Thyroid gland (tissue), 4 donors: ENCODE measurements at regions not wholly inside any gene's neighbourhood (a gene's known extent, or its start where the extent isn't known, plus 50 kb on each side); places are given as distances from the start of the nearest gene placed in this dataset.

Source experiments
- DNase-seq, 2 donors: peaks; one replicate each; pipeline ENCODE4 v3.0.0-alpha.2; 2019
- H3K27ac ChIP-seq, 3 donors: fragments of 200-600 bp; sonication (generic); 1 replicate in 2 of 3; 2 replicates in 1 of 3; pipeline ENCODE4 v1.5.1; 2016 to 2019; ENCODE audit warnings: mild to moderate bottlenecking in 1 of 3, moderate library complexity in 1 of 3
- H3K27me3 ChIP-seq: fragments of 200-600 bp; sonication (generic); one replicate; pipeline ENCODE4 v1.5.1; 2019
- H3K36me3 ChIP-seq, 2 donors: fragments of 200-600 bp; sonication (generic); one replicate each; pipeline ENCODE4 v1.5.1; 2016 to 2019
- H3K4me1 ChIP-seq, 2 donors: fragments of 200-600 bp; sonication (generic); one replicate each; pipeline ENCODE4 v1.5.1; 2017 to 2019
- H3K4me3 ChIP-seq, 3 donors: fragments of 200-600 bp; sonication (generic); replicated peaks in 1 of 3; 1 replicate in 2 of 3; 2 replicates in 1 of 3; pipeline ENCODE4 v1.5.1; 2016; ENCODE audit warnings: mild to moderate bottlenecking in 1 of 3
- H3K9me3 ChIP-seq: fragments of 200-600 bp; sonication (generic); one replicate; pipeline ENCODE4 v1.5.1; 2017
- POLR2A ChIP-seq, 2 donors: fragments of 450-650 bp; IDR thresholded peaks; one replicate each; pipeline ENCODE4 v1.6.1; 2017; ENCODE audit warnings: antibody characterized with exemption in 2 of 2, mild to moderate bottlenecking in 2 of 2, moderate library complexity in 1 of 2
- WGBS, 2 donors: methylation state at CpG; one replicate each; pipeline ENCODE4 v1.1.5; 2017; 5-methylcytosine and 5-hydroxymethylcytosine counted together
- intact Hi-C: fragments of 100-400 bp; cut with DNase I; formaldehyde crosslinking; loops from one replicate; pipeline ENCODE4 v1.15.1; 2023
- TF ChIP-seq, protein P1 (sequence below), 6 experiments: fragments of 200-600 bp in 3 of 6; fragments of 450-650 bp in 3 of 6; sonication (generic) in 3 of 6; IDR thresholded peaks; one replicate each; pipeline ENCODE4 v1.5.1; 2016 to 2019; ENCODE audit warnings: antibody characterized with exemption in 6 of 6, mild to moderate bottlenecking in 2 of 6, inconsistent platforms in 1 of 6, moderate library complexity in 1 of 6

DNA sequence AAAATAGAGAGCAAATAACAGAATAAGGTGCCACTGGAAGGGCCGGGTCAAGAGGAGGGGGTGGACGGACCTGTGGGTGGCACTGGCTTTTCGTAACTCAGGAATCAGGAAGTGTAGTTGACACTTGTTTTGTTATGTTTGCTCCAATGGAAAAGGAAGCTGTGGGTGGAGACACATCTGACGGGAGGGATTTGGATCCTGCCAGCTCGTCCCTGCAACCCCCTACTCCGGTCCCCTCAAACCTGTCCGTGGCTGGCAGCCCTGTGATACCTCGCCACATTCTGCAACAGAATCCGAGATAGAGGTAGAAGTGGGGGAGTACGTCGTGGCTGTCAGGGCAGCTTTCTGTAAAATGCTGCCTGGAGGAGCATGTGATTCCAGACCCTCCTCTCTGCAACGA, 104.2 kb upstream of the IER5L start:
- peak in 1 of 2 donors; percentile 23 for TF ChIP-seq POLR2A (IDR thresholded peaks at IDR 0.05)
- TF ChIP-seq, protein P1, sequence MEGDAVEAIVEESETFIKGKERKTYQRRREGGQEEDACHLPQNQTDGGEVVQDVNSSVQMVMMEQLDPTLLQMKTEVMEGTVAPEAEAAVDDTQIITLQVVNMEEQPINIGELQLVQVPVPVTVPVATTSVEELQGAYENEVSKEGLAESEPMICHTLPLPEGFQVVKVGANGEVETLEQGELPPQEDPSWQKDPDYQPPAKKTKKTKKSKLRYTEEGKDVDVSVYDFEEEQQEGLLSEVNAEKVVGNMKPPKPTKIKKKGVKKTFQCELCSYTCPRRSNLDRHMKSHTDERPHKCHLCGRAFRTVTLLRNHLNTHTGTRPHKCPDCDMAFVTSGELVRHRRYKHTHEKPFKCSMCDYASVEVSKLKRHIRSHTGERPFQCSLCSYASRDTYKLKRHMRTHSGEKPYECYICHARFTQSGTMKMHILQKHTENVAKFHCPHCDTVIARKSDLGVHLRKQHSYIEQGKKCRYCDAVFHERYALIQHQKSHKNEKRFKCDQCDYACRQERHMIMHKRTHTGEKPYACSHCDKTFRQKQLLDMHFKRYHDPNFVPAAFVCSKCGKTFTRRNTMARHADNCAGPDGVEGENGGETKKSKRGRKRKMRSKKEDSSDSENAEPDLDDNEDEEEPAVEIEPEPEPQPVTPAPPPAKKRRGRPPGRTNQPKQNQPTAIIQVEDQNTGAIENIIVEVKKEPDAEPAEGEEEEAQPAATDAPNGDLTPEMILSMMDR (IDR thresholded peaks at IDR 0.05): no peak
- peak; percentile 51 to 57 for DNase-seq
- Histone ChIP-seq H3K27ac (peak overlapping the region in 2 of 3 donors; percentile 23 to 34), H3K27me3 (no peaks in the 10 kb centered on the region), H3K36me3 (no peaks in the 10 kb centered on the region), H3K4me1 (peaks cover 8 to 9% of the 10 kb centered on the region in 2 donors), H3K9me3 (no peaks in the 10 kb centered on the region), H3K4me3 (peak overlapping the region in 2 of 3 donors; percentile 9 to 24)
- 30 to 59% methylated on average over 10 to 12 of the region's 12 CpGs for WGBS, 2 donors
- intact Hi-C loops: no loop called here

DNA sequence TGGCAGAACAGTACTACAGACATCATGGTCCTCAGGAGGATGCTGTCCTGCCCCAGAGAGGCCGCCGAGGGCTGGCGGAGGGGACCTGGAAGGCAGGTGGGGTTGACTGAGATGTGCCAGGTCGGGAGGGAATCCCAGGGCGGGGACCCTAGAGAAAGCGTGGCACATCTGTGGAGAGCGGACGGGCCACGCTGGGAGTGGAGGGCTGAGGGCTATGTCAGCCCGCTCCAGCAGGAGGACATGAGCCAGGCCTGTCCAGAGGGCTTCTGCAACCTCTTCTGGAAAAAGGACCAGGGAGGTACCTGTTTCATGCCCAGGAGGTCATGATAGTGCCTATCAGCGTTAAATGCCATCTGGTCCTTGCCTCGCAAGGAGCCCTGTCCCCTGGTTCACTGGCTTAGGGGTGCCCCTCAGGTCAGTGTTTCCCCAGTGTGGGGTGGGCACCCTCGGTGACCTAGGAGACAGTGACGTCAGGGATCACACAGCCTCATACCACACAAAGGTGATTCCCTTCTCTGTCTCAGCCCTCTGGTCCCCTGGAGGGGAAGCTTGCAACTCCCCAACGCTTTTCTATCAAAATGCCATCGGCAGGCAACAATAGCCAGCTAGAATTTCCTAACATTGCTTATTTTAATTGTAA, 103.6 kb upstream of the IER5L start:
- Histone ChIP-seq H3K27me3 (no peaks in the 10 kb centered on the region), H3K36me3 (no peaks in the 10 kb centered on the region), H3K27ac (peak overlapping the region in 2 of 3 donors; percentile 34 to 43), H3K4me3 (no peak overlapping the region), H3K4me1 (peaks cover 8 to 9% of the 10 kb centered on the region in 2 donors), H3K9me3 (no peaks in the 10 kb centered on the region)
- 82 to 83% methylated on average over 14 to 16 of the region's 16 CpGs for WGBS, 2 donors
- TF ChIP-seq, protein P1 (IDR thresholded peaks at IDR 0.05): no peak
- TF ChIP-seq POLR2A (IDR thresholded peaks at IDR 0.05): no peak
- intact Hi-C loops: no loop called here
- no peak for DNase-seq

DNA sequence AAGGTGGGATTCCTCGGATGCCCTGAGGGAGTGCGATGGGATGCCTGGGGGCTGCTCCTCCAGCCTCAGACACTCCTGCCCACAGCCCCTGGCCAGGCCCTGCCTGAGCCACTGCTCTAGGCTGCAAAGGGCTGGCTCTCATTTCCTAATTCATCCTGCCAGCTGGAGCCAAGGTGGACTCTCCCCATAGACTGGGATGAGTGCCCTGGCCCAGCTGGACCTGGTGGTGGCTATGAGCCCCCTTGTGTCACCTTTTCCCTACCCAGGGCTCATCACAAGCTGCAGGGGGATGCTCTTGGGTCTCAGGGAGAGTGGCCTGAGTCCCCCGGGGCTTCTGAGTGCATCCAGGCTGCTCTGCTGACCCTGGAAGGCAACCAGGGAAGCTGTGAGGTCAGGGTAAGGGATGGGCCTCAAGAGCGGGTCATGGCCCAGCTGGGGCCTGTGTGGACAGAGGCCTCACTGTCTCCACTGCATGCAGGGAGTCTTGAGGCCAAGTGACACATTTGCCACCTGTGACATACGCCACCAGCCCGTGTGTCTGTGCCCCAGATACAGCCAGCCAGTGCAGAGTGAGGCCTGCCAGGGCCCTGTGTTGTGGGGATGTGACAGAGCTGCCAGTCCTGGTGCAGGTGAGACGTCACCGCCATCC, 102.7 kb upstream of the IER5L start:
- no peaks in the 10 kb centered on the region for H3K9me3 ChIP-seq

DNA sequence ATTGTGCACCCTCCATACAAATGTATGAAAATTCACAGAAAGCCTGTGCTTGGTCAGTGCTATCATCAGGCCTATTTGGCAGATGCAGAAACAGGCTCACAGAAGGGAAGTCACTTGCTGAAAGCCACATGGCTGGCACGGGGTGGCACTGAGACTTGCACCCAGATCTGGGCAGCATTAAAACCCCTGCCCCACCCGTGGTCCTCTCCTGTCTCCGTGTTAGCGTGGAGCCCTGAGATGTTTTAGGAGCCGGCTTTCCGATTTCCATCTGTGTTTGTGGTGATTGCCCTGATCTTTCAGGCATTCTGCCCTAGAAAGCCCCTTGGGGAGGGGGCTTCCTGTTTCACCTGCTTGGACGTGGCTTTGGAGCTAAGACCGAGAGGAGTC, 102.2 kb upstream of the IER5L start:
- peaks cover 8 to 9% of the 10 kb centered on the region in 2 donors for H3K4me1 ChIP-seq
- 87 to 96% methylated on average over 4 to 7 of the region's 8 CpGs for WGBS, 2 donors

More for the DNA sequence above, 102.7 kb upstream of the IER5L start:
- intact Hi-C loops: no loop called here
- DNase-seq: no peak
- 86 to 100% methylated on average over 4 to 6 of the region's 8 CpGs for WGBS, 2 donors
- H3K4me3 ChIP-seq: no peak overlapping the region
- H3K36me3 ChIP-seq: no peaks in the 10 kb centered on the region
- H3K27ac ChIP-seq: no peak overlapping the region
- no peaks in the 10 kb centered on the region for H3K27me3 ChIP-seq
- TF ChIP-seq, protein P1 (IDR thresholded peaks at IDR 0.05): no peak
- TF ChIP-seq POLR2A (IDR thresholded peaks at IDR 0.05): no peak
- peaks cover 8 to 9% of the 10 kb centered on the region in 2 donors for H3K4me1 ChIP-seq

More for the DNA sequence above, 102.2 kb upstream of the IER5L start:
- DNase-seq: no peak
- intact Hi-C loops: no loop called here
- Histone ChIP-seq H3K36me3 (no peaks in the 10 kb centered on the region), H3K27me3 (no peaks in the 10 kb centered on the region), H3K4me3 (no peak overlapping the region), H3K9me3 (no peaks in the 10 kb centered on the region), H3K27ac (no peak overlapping the region)
- TF ChIP-seq, protein P1 (IDR thresholded peaks at IDR 0.05): no peak
- no peak for TF ChIP-seq POLR2A (IDR thresholded peaks at IDR 0.05)
